Hepatocyte (in vitro differentiated cells): ENCODE measurements at regions not wholly inside any gene's neighbourhood (a gene's known extent, or its start where the extent isn't known, plus 50 kb on each side); places are given as distances from the start of the nearest gene placed in this dataset.

ENCODE experiments used
- DNase-seq: peaks from one replicate; pipeline ENCODE4 v3.0.0-alpha.2; 2016; ENCODE audit warnings: low spot score
- H2AFZ ChIP-seq: fragments of 200-600 bp; sonication (generic); 2 replicates; pipeline ENCODE4 v1.6.0; 2016; ENCODE audit warnings: antibody characterized with exemption, mild to moderate bottlenecking
- H3K27ac ChIP-seq: fragments of 200-600 bp; sonication (generic); 2 replicates; pipeline ENCODE4 v1.5.1; 2016; ENCODE audit warnings: mild to moderate bottlenecking
- H3K27me3 ChIP-seq: fragments of 200-600 bp; sonication (generic); 2 replicates; pipeline ENCODE4 v1.6.1; 2016
- H3K36me3 ChIP-seq: fragments of 200-600 bp; sonication (generic); replicated peaks from 2 replicates; pipeline ENCODE4 v1.5.1; 2016; ENCODE audit warnings: low read depth; ENCODE audit not compliant: insufficient read depth
- H3K4me1 ChIP-seq: fragments of 200-600 bp; sonication (generic); 2 replicates; pipeline ENCODE4 v1.5.1; 2016; ENCODE audit warnings: mild to moderate bottlenecking, moderate library complexity; ENCODE audit not compliant: insufficient read depth
- H3K4me2 ChIP-seq: fragments of 200-600 bp; sonication (generic); 2 replicates; pipeline ENCODE4 v1.6.0; 2016
- H3K4me3 ChIP-seq: fragments of 200-600 bp; sonication (generic); 2 replicates; pipeline ENCODE4 v1.5.1; 2016; ENCODE audit warnings: mild to moderate bottlenecking
- H3K79me2 ChIP-seq: fragments of 200-600 bp; sonication (generic); 2 replicates; pipeline ENCODE4 v1.6.0; 2017; ENCODE audit warnings: mild to moderate bottlenecking
- H3K9me2 ChIP-seq: fragments of 200-600 bp; sonication (generic); replicated peaks from 2 replicates; pipeline ENCODE4 v1.6.0; 2017; ENCODE audit warnings: mild to moderate bottlenecking; ENCODE audit not compliant: insufficient read depth
- H3K9me3 ChIP-seq: fragments of 200-600 bp; sonication (generic); 2 replicates; pipeline ENCODE4 v1.5.1; 2016; ENCODE audit warnings: low read depth, mild to moderate bottlenecking
- H4K20me1 ChIP-seq: fragments of 200-600 bp; sonication (generic); 2 replicates; pipeline ENCODE4 v1.6.0; 2016; ENCODE audit warnings: mild to moderate bottlenecking; ENCODE audit not compliant: insufficient read depth, poor library complexity, severe bottlenecking
- EZH2 ChIP-seq: fragments of 200-600 bp; sonication (generic); IDR thresholded peaks from 2 replicates; pipeline ENCODE4 v1.6.1; 2016; ENCODE audit warnings: antibody characterized with exemption, mild to moderate bottlenecking, borderline replicate concordance
- EZH2phosphoT487 ChIP-seq: fragments of 200-600 bp; sonication (generic); IDR thresholded peaks from one replicate; pipeline ENCODE4 v1.6.1; 2018; ENCODE audit warnings: antibody characterized with exemption, mild to moderate bottlenecking, low read depth, moderate library complexity; ENCODE audit not compliant: unreplicated experiment, severe bottlenecking
- WGBS: methylation state at CpG from one replicate; pipeline ENCODE4 v1.1.6; 2016; ENCODE audit warnings: low lambda C conversion rate; ENCODE audit errors: missing lambda C conversion rate; 5-methylcytosine and 5-hydroxymethylcytosine counted together
- TF ChIP-seq, protein P1 (sequence below): fragments of 200-600 bp; sonication (generic); IDR thresholded peaks from 2 replicates; pipeline ENCODE4 v1.5.1; 2016; ENCODE audit warnings: antibody characterized with exemption, mild to moderate bottlenecking; ENCODE audit not compliant: poor library complexity

DNA sequence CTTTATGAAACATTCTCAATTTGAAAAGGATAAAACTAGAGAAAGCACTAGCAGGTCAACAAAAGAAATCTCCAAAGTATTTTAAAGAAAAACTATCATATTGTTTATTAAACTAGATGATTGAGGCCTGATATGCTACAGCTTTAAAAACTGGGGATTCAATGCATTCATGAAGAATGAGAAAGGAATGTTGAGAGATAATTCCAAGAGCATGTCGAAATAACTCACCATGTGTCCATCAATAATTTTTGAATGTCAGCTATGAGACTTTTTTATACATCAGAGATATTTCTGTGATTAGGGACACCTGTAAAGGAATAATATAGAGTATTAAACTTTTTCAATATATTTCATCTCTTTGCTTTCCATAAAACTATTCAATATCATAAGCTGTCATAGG lies 376.9 kb upstream of the REG3G start:
- Histone ChIP-seq H2AFZ (no peak overlapping the region), H3K36me3 (no peaks in the 10 kb centered on the region), H3K4me1 (no peaks in the 10 kb centered on the region), H3K79me2 (no peaks in the 10 kb centered on the region), H4K20me1 (no peaks in the 10 kb centered on the region), H3K4me3 (no peak overlapping the region), H3K9me3 (no peaks in the 10 kb centered on the region), H3K27me3 (no peaks in the 10 kb centered on the region), H3K27ac (no peak overlapping the region), H3K9me2 (no peaks in the 10 kb centered on the region), H3K4me2 (no peak overlapping the region)
- TF ChIP-seq, protein P1, sequence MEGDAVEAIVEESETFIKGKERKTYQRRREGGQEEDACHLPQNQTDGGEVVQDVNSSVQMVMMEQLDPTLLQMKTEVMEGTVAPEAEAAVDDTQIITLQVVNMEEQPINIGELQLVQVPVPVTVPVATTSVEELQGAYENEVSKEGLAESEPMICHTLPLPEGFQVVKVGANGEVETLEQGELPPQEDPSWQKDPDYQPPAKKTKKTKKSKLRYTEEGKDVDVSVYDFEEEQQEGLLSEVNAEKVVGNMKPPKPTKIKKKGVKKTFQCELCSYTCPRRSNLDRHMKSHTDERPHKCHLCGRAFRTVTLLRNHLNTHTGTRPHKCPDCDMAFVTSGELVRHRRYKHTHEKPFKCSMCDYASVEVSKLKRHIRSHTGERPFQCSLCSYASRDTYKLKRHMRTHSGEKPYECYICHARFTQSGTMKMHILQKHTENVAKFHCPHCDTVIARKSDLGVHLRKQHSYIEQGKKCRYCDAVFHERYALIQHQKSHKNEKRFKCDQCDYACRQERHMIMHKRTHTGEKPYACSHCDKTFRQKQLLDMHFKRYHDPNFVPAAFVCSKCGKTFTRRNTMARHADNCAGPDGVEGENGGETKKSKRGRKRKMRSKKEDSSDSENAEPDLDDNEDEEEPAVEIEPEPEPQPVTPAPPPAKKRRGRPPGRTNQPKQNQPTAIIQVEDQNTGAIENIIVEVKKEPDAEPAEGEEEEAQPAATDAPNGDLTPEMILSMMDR = no peak
- TF ChIP-seq EZH2phosphoT487 (no peak), EZH2 (no peak)
- no peak for DNase-seq
- 77% methylated on average over 1 of the region's 1 CpG for WGBS

DNA sequence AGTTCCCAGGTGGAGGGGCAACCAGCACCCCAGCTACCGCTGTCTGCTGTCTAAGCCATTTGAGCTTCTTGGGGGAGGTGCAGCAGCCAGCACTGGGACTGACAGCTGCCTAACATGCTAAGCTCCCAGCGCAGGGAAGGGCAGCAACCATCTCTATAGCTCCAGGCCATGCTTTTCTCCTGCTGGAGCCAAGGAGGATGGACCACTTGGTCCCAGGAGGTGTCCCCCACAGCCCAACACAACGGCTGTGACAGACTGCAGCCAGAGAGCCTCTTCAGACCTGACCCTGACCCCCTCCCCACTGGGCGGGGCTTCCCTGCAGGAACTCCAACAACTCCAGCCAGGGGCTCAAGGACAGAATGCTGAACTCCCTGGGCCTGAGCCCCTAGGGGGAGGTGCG lies 370.6 kb upstream of the REG3G start:
- no peak overlapping the region for H2AFZ ChIP-seq
- no peaks in the 10 kb centered on the region for H3K9me3 ChIP-seq
- no peak for DNase-seq
- H3K4me1 ChIP-seq = no peaks in the 10 kb centered on the region
- H3K9me2 ChIP-seq = no peaks in the 10 kb centered on the region
- TF ChIP-seq EZH2phosphoT487 (no peak), EZH2 (no peak)
- TF ChIP-seq, protein P1 = no peak
- H3K4me2 ChIP-seq = no peak overlapping the region
- no peaks in the 10 kb centered on the region for H3K36me3 ChIP-seq
- no peak overlapping the region for H3K27ac ChIP-seq
- H3K27me3 ChIP-seq = no peaks in the 10 kb centered on the region
- H4K20me1 ChIP-seq = no peaks in the 10 kb centered on the region
- no peak overlapping the region for H3K4me3 ChIP-seq
- WGBS = 81% methylated on average over 5 of the region's 5 CpGs
- no peaks in the 10 kb centered on the region for H3K79me2 ChIP-seq

DNA sequence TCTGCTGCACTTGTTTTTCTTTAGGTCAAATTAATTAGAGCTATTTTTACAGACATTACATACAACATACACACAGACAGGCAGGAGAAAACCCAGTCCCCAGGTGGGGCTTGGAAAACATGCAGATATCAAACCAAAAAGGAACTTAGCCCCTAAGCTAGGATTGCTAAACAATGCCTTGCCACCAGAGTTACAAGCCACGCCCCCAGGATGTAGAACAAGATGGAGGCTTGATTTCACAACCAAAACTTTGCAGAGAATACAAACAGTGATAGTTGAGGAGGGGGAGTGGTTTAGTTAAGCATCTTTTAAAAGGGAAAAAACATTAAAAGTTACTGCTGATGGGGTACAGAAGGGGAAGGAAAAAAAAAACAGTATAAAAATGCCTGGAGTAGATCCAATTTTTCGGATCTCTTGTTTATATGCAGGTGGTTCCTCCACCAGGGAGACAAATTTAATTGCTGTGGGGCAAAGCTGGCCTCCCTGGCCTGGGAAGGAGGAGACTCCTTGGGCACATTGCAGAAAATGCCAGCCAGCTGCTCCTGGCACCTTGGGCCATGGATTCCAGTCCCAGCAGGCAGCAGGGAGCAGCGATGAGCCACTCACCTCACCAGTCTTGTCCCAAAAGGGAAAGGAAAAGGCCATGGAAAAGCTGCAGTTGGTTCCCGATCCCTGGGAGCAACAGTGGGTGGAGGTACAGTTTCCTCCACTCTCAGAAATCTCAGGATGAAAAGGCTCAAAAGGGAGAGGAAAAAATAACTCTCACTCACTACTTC lies 348.4 kb upstream of the REG3G start:
- H3K9me3 ChIP-seq = no peaks in the 10 kb centered on the region
- no peak overlapping the region for H3K4me2 ChIP-seq
- no peak overlapping the region for H2AFZ ChIP-seq
- H3K79me2 ChIP-seq = no peaks in the 10 kb centered on the region
- no peaks in the 10 kb centered on the region for H3K36me3 ChIP-seq
- H3K9me2 ChIP-seq = no peaks in the 10 kb centered on the region
- H3K4me1 ChIP-seq = no peaks in the 10 kb centered on the region
- DNase-seq = no peak
- no peak overlapping the region for H3K4me3 ChIP-seq
- WGBS = 73% methylated on average over 4 of the region's 4 CpGs
- no peaks in the 10 kb centered on the region for H3K27me3 ChIP-seq
- H4K20me1 ChIP-seq = no peaks in the 10 kb centered on the region
- TF ChIP-seq, protein P1 = no peak
- no peak for TF ChIP-seq EZH2
- no peak overlapping the region for H3K27ac ChIP-seq
